GM23338 (cell line): ENCODE measurements at regions not wholly inside any gene's neighbourhood (a gene's known extent, or its start where the extent isn't known, plus 50 kb on each side); places are given as distances from the start of the nearest gene placed in this dataset.

Experiments used
- ATAC-seq: fragments of 200-7000 bp; cut with Tn5 transposase; 3 replicates; pipeline ENCODE4 v1.9.1; 2020
- DNase-seq: peaks from one replicate; pipeline ENCODE4 v3.0.0-alpha.2; 2015; ENCODE audit warnings: low spot score
- H2AFZ ChIP-seq: fragments of 200-600 bp; sonication (generic); 2 replicates; pipeline ENCODE4 v1.8.0; 2016; ENCODE audit warnings: antibody characterized with exemption, mild to moderate bottlenecking, moderate library complexity
- H3F3A ChIP-seq: fragments of 200-600 bp; sonication (generic); replicated peaks from 2 replicates; pipeline ENCODE4 v1.8.0; 2017; ENCODE audit warnings: antibody characterized with exemption, mixed run types, low read depth
- H3K27ac ChIP-seq: fragments of 200-600 bp; sonication (generic); 2 replicates; pipeline ENCODE4 v1.6.1; 2016; ENCODE audit warnings: low read depth
- H3K27me3 ChIP-seq: fragments of 200-600 bp; sonication (generic); 2 replicates; pipeline ENCODE4 v1.8.0; 2016; ENCODE audit warnings: mild to moderate bottlenecking, mixed run types, moderate library complexity; ENCODE audit not compliant: insufficient read depth
- H3K36me3 ChIP-seq: fragments of 200-600 bp; sonication (generic); 2 replicates; pipeline ENCODE4 v1.8.0; 2016; ENCODE audit warnings: mild to moderate bottlenecking; ENCODE audit not compliant: insufficient read depth
- H3K4me1 ChIP-seq: fragments of 200-600 bp; sonication (generic); 2 replicates; pipeline ENCODE4 v1.8.0; 2016; ENCODE audit warnings: mild to moderate bottlenecking, moderate library complexity; ENCODE audit not compliant: insufficient read depth
- H3K4me2 ChIP-seq: fragments of 200-600 bp; sonication (generic); 2 replicates; pipeline ENCODE4 v1.7.1; 2017; ENCODE audit warnings: mixed run types
- H3K4me3 ChIP-seq: fragments of 200-600 bp; sonication (generic); 2 replicates; pipeline ENCODE4 v1.6.1; 2016; ENCODE audit warnings: mixed run types
- H3K79me2 ChIP-seq: fragments of 200-600 bp; sonication (generic); replicated peaks from 2 replicates; pipeline ENCODE4 v1.8.0; 2017; ENCODE audit warnings: mild to moderate bottlenecking; ENCODE audit not compliant: insufficient read depth
- H3K9me2 ChIP-seq: fragments of 200-600 bp; sonication (generic); 2 replicates; pipeline ENCODE4 v1.8.0; 2017; ENCODE audit not compliant: insufficient read depth
- H4K20me1 ChIP-seq: fragments of 200-600 bp; sonication (generic); replicated peaks from 2 replicates; pipeline ENCODE4 v1.8.0; 2017; ENCODE audit warnings: mild to moderate bottlenecking; ENCODE audit not compliant: insufficient read depth
- H3K27ac Mint-ChIP-seq: 2 replicates; pipeline ENCODE4 v1.8.0; 2020; ENCODE audit warnings: inconsistent platforms, mild to moderate bottlenecking, moderate library complexity, mixed read lengths
- H3K27me3 Mint-ChIP-seq: 3 replicates; pipeline ENCODE4 v1.8.0; 2022; ENCODE audit warnings: low read depth, mild to moderate bottlenecking, moderate library complexity, mixed read lengths, inconsistent platforms; ENCODE audit not compliant: insufficient read depth, poor library complexity
- H3K36me3 Mint-ChIP-seq: 3 replicates; pipeline ENCODE4 v1.8.0; 2021; ENCODE audit warnings: low read depth, mild to moderate bottlenecking, inconsistent platforms, moderate library complexity, mixed read lengths
- H3K4me1 Mint-ChIP-seq: 3 replicates; pipeline ENCODE4 v1.8.0; 2020; ENCODE audit warnings: mild to moderate bottlenecking, inconsistent platforms, mixed read lengths
- H3K4me3 Mint-ChIP-seq: 3 replicates; pipeline ENCODE4 v1.8.0; 2021; ENCODE audit warnings: moderate library complexity, mild to moderate bottlenecking, inconsistent platforms, mixed read lengths
- H3K9me3 Mint-ChIP-seq: 3 replicates; pipeline ENCODE4 v1.8.0; 2020; ENCODE audit warnings: moderate library complexity, mild to moderate bottlenecking, inconsistent platforms, mixed read lengths
- CREB1 ChIP-seq: fragments of 250-450 bp; sonication (Bioruptor Pico); IDR thresholded peaks from 2 replicates; pipeline ENCODE4 v1.5.0; 2020; ENCODE audit warnings: low read depth, mild to moderate bottlenecking, moderate library complexity
- CTCF ChIP-seq, 2 experiments: fragments of 200-600 bp in 1 of 2; sonication (generic) in 1 of 2; conservative IDR thresholded peaks; 2 replicates each; pipeline versions ENCODE4 v1.5.1 to v1.6.1; 2016 to 2017; ENCODE audit warnings: antibody characterized with exemption in 2 of 2, low read depth in 2 of 2, mild to moderate bottlenecking in 2 of 2, moderate library complexity in 1 of 2
- ETS1 ChIP-seq: IDR thresholded peaks from 2 replicates; pipeline ENCODE4 v1.6.1; 2016; ENCODE audit warnings: antibody characterized with exemption
- EZH2 ChIP-seq: fragments of 200-600 bp; sonication (generic); IDR thresholded peaks from one replicate; pipeline ENCODE4 v1.8.0; 2017; ENCODE audit warnings: antibody characterized with exemption, mild to moderate bottlenecking, low read depth; ENCODE audit not compliant: unreplicated experiment
- EZH2phosphoT487 ChIP-seq: fragments of 200-600 bp; sonication (generic); IDR thresholded peaks from one replicate; pipeline ENCODE4 v1.8.1; 2018; ENCODE audit warnings: antibody characterized with exemption; ENCODE audit not compliant: unreplicated experiment
- JUNB ChIP-seq: IDR thresholded peaks from one replicate; pipeline ENCODE4 v1.6.1; 2016; ENCODE audit warnings: antibody characterized with exemption; ENCODE audit not compliant: unreplicated experiment
- NANOG ChIP-seq: IDR thresholded peaks from 2 replicates; pipeline ENCODE4 v1.6.1; 2016; ENCODE audit warnings: antibody characterized with exemption, borderline replicate concordance
- POLR2AphosphoS5 ChIP-seq: IDR thresholded peaks from 2 replicates; pipeline ENCODE4 v1.6.1; 2016; ENCODE audit warnings: antibody characterized with exemption, low read depth
- REST ChIP-seq: IDR thresholded peaks from one replicate; pipeline ENCODE4 v1.6.1; 2018; ENCODE audit warnings: antibody characterized with exemption; ENCODE audit not compliant: unreplicated experiment
- STAT1 ChIP-seq: IDR thresholded peaks from one replicate; pipeline ENCODE4 v1.6.1; 2016; ENCODE audit warnings: antibody characterized with exemption; ENCODE audit not compliant: unreplicated experiment
- ZNF114 ChIP-seq: fragments of 250-450 bp; sonication (Bioruptor Pico); IDR thresholded peaks from 2 replicates; pipeline ENCODE4 v1.5.0; 2020; ENCODE audit warnings: mild to moderate bottlenecking, moderate library complexity
- ZNF331 ChIP-seq: fragments of 250-450 bp; sonication (Bioruptor Pico); IDR thresholded peaks from 2 replicates; pipeline ENCODE4 v1.5.0; 2020; ENCODE audit warnings: low read depth, mild to moderate bottlenecking, moderate library complexity
- ZNF462 ChIP-seq: fragments of 250-450 bp; sonication (Bioruptor Pico); IDR thresholded peaks from 2 replicates; pipeline ENCODE4 v1.5.0; 2020; ENCODE audit warnings: mild to moderate bottlenecking, moderate library complexity

GRCh38 chr11:11095831-11096723 lies 238.2 kb upstream of the ZBED5 start:
- ATAC-seq (no peak), DNase-seq (no peak)
- Mint-ChIP-seq H3K27me3 (peaks cover 5% of the 10 kb centered on the region), H3K4me1 (peaks cover 18% of the 10 kb centered on the region), H3K9me3 (peaks cover 20% of the 10 kb centered on the region), H3K27ac (no peak overlapping the region), H3K4me3 (no peak overlapping the region), H3K36me3 (peaks cover 5% of the 10 kb centered on the region; the same call in 1 of the 3 replicates)
- Histone ChIP-seq H3K9me2 (peaks cover 26% of the 10 kb centered on the region), H2AFZ (0 out of 2 replicates have a peak overlapping the region, but pooled peaks have one; percentile 76), H3K79me2 (no peaks in the 10 kb centered on the region), H3K4me3 (no peak overlapping the region), H4K20me1 (no peaks in the 10 kb centered on the region), H3K36me3 (peaks cover under 1% of the 10 kb centered on the region; the same call in 1 of the 2 replicates), H3F3A (no peaks in the 10 kb centered on the region), H3K4me2 (no peak overlapping the region), H3K27me3 (no peaks in the 10 kb centered on the region), H3K4me1 (peaks cover 4% of the 10 kb centered on the region; the same call in 1 of the 2 replicates), H3K27ac (no peak overlapping the region)
- TF ChIP-seq EZH2, result no peak
- no peak for TF ChIP-seq STAT1
- TF ChIP-seq EZH2phosphoT487, result no peak
- no peak for TF ChIP-seq CREB1 (CRISPR knock-in tag)
- TF ChIP-seq CTCF (conservative IDR thresholded peaks at IDR 0.05; ENCODE audit: low read depth in 2 of 2), result no peak
- TF ChIP-seq POLR2AphosphoS5, result no peak
- no peak for TF ChIP-seq ZNF331 (CRISPR knock-in tag)
- no peak for TF ChIP-seq NANOG
- TF ChIP-seq REST, result no peak
- no peak for TF ChIP-seq ZNF114 (CRISPR knock-in tag)
- TF ChIP-seq JUNB, result no peak
- no peak for TF ChIP-seq ZNF462 (CRISPR knock-in tag)
- TF ChIP-seq ETS1, result no peak
